K562 (cell line): ENCODE measurements at regions not wholly inside any gene's neighbourhood (a gene's known extent, or its start where the extent isn't known, plus 50 kb on each side); places are given as distances from the start of the nearest gene placed in this dataset.

Source experiments
- TF ChIP-seq, protein P1 (sequence below): fragments of 450-650 bp; IDR thresholded peaks from 2 replicates; pipeline ENCODE4 v1.6.1; 2016; ENCODE audit warnings: mild to moderate bottlenecking, moderate library complexity

DNA sequence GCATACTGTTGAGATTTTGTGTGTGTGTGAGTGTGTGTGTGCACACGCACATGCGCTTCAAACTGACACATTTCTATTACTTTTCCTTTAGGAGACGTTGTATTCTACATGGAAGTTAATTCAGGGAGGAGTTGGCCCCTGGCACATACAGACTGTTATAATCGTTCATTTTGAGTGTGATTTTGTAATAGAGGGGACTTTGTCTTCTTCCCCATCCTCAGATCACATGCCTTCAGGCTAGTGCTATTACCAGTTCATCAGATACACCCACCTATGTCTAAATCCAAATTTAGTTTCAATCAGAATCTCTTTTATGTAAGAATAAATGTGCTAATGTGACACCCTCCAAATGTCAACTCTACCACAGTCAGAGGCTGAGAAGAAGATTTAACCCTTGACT is 90.2 kb downstream of the FBXO4 start (continued):
- TF ChIP-seq, protein P1, sequence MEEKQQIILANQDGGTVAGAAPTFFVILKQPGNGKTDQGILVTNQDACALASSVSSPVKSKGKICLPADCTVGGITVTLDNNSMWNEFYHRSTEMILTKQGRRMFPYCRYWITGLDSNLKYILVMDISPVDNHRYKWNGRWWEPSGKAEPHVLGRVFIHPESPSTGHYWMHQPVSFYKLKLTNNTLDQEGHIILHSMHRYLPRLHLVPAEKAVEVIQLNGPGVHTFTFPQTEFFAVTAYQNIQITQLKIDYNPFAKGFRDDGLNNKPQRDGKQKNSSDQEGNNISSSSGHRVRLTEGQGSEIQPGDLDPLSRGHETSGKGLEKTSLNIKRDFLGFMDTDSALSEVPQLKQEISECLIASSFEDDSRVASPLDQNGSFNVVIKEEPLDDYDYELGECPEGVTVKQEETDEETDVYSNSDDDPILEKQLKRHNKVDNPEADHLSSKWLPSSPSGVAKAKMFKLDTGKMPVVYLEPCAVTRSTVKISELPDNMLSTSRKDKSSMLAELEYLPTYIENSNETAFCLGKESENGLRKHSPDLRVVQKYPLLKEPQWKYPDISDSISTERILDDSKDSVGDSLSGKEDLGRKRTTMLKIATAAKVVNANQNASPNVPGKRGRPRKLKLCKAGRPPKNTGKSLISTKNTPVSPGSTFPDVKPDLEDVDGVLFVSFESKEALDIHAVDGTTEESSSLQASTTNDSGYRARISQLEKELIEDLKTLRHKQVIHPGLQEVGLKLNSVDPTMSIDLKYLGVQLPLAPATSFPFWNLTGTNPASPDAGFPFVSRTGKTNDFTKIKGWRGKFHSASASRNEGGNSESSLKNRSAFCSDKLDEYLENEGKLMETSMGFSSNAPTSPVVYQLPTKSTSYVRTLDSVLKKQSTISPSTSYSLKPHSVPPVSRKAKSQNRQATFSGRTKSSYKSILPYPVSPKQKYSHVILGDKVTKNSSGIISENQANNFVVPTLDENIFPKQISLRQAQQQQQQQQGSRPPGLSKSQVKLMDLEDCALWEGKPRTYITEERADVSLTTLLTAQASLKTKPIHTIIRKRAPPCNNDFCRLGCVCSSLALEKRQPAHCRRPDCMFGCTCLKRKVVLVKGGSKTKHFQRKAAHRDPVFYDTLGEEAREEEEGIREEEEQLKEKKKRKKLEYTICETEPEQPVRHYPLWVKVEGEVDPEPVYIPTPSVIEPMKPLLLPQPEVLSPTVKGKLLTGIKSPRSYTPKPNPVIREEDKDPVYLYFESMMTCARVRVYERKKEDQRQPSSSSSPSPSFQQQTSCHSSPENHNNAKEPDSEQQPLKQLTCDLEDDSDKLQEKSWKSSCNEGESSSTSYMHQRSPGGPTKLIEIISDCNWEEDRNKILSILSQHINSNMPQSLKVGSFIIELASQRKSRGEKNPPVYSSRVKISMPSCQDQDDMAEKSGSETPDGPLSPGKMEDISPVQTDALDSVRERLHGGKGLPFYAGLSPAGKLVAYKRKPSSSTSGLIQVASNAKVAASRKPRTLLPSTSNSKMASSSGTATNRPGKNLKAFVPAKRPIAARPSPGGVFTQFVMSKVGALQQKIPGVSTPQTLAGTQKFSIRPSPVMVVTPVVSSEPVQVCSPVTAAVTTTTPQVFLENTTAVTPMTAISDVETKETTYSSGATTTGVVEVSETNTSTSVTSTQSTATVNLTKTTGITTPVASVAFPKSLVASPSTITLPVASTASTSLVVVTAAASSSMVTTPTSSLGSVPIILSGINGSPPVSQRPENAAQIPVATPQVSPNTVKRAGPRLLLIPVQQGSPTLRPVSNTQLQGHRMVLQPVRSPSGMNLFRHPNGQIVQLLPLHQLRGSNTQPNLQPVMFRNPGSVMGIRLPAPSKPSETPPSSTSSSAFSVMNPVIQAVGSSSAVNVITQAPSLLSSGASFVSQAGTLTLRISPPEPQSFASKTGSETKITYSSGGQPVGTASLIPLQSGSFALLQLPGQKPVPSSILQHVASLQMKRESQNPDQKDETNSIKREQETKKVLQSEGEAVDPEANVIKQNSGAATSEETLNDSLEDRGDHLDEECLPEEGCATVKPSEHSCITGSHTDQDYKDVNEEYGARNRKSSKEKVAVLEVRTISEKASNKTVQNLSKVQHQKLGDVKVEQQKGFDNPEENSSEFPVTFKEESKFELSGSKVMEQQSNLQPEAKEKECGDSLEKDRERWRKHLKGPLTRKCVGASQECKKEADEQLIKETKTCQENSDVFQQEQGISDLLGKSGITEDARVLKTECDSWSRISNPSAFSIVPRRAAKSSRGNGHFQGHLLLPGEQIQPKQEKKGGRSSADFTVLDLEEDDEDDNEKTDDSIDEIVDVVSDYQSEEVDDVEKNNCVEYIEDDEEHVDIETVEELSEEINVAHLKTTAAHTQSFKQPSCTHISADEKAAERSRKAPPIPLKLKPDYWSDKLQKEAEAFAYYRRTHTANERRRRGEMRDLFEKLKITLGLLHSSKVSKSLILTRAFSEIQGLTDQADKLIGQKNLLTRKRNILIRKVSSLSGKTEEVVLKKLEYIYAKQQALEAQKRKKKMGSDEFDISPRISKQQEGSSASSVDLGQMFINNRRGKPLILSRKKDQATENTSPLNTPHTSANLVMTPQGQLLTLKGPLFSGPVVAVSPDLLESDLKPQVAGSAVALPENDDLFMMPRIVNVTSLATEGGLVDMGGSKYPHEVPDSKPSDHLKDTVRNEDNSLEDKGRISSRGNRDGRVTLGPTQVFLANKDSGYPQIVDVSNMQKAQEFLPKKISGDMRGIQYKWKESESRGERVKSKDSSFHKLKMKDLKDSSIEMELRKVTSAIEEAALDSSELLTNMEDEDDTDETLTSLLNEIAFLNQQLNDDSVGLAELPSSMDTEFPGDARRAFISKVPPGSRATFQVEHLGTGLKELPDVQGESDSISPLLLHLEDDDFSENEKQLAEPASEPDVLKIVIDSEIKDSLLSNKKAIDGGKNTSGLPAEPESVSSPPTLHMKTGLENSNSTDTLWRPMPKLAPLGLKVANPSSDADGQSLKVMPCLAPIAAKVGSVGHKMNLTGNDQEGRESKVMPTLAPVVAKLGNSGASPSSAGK, result no peak
- TF ChIP-seq, all 486 proteins: peak for 0
